Panc1 (cell line): ENCODE measurements at regions not wholly inside any gene's neighbourhood (a gene's known extent, or its start where the extent isn't known, plus 50 kb on each side); places are given as distances from the start of the nearest gene placed in this dataset.
A peak's percentile ranks its signal among the peaks of the same experiment; 100 is the strongest.

Experiments used
- ATAC-seq: fragments of 200-7000 bp; cut with Tn5 transposase; 2 replicates; pipeline ENCODE4 v1.9.1; 2020; ENCODE audit warnings: mild to moderate bottlenecking, moderate library complexity
- BruUV-seq: library from RNA; stranded (reverse); fragments of 400-500 nt; replicated peaks from 2 replicates; lab custom pipeline; 2021; lab: Mats Ljungman, UMichigan
- CTCF ChIA-PET: fragments of 300-600 bp; sonication (Branson Sonifier 250); formaldehyde crosslinking; loops from one replicate; lab custom pipeline; 2022; ENCODE audit warnings: antibody characterized with exemption; lab: Charles Lee
- POLR2A ChIA-PET: fragments of 300-600 bp; sonication (Branson Sonifier 250); formaldehyde crosslinking; loops from one replicate; lab custom pipeline; 2022; ENCODE audit warnings: antibody characterized with exemption; lab: Charles Lee
- DNase-seq: peaks from one replicate; pipeline ENCODE4 v3.0.0-alpha.2; 2010; ENCODE audit warnings: low read depth, low spot score
- H3K27ac ChIP-seq: 2 replicates; pipeline ENCODE4 v1.5.1; 2011; ENCODE audit warnings: mild to moderate bottlenecking, low read length, inconsistent platforms
- H3K27me3 ChIP-seq: fragments of 200-500 bp; sonication (Bioruptor generic); 2 replicates; pipeline ENCODE4 v1.6.0; 2014; ENCODE audit warnings: low read length, inconsistent platforms; ENCODE audit not compliant: control insufficient read depth, insufficient read depth
- H3K36me3 ChIP-seq: fragments of 200-500 bp; sonication (Bioruptor generic); 2 replicates; pipeline ENCODE4 v1.5.1; 2014; ENCODE audit warnings: inconsistent platforms, mild to moderate bottlenecking, low read length, moderate library complexity; ENCODE audit not compliant: control insufficient read depth, insufficient read depth
- H3K4me1 ChIP-seq: 2 replicates; pipeline ENCODE4 v1.5.1; 2011; ENCODE audit warnings: inconsistent platforms, mild to moderate bottlenecking, low read length, moderate library complexity; ENCODE audit not compliant: control insufficient read depth, insufficient read depth
- H3K4me3 ChIP-seq, 2 experiments: 2 replicates each; pipeline ENCODE4 v1.5.1; 2011 to 2012; ENCODE audit warnings: low read depth in 2 of 2, low read length in 2 of 2, mild to moderate bottlenecking in 2 of 2, inconsistent platforms in 1 of 2, moderate library complexity in 1 of 2
- H3K9me3 ChIP-seq: fragments of 200-500 bp; sonication (Bioruptor generic); 2 replicates; pipeline ENCODE4 v1.5.1; 2014; ENCODE audit warnings: low read depth, mild to moderate bottlenecking, inconsistent platforms, low read length, moderate library complexity; ENCODE audit not compliant: control insufficient read depth, insufficient read depth
- POLR2AphosphoS5 ChIP-seq: IDR thresholded peaks from 2 replicates; pipeline ENCODE4 v1.6.1; 2012; ENCODE audit warnings: mild to moderate bottlenecking, low read depth, low read length, moderate library complexity
- SIN3A ChIP-seq: IDR thresholded peaks from 2 replicates; pipeline ENCODE4 v1.6.1; 2012; ENCODE audit warnings: low read depth, mild to moderate bottlenecking, low read length, moderate library complexity, borderline replicate concordance; ENCODE audit not compliant: insufficient read depth
- TCF7L2 ChIP-seq: IDR thresholded peaks from 2 replicates; pipeline ENCODE4 v1.6.1; 2011; ENCODE audit warnings: mild to moderate bottlenecking, low read depth, low read length, inconsistent platforms
- in situ Hi-C: cut with HindIII; loops from 2 replicates; pipeline ENCODE4 v1.10.0; 2016; ENCODE audit warnings: low sequenced_read_pairs, low pct_unique_long_range_greater_than_20kb
- intact Hi-C: fragments of 100-400 bp; cut with micrococcal nuclease; formaldehyde crosslinking; loops from one replicate; pipeline ENCODE4 v1.10.0; 2022; ENCODE audit not compliant: unreplicated experiment
- TF ChIP-seq, protein P1 (sequence below), 2 experiments: IDR thresholded peaks; 2 replicates each; pipeline ENCODE4 v1.6.1; 2011 to 2012; ENCODE audit warnings: low read depth in 2 of 2, control low read depth in 1 of 2, low read length in 1 of 2, mild to moderate bottlenecking in 1 of 2, moderate library complexity in 1 of 2; ENCODE audit not compliant: insufficient read depth in 1 of 2
- TF ChIP-seq, protein P2 (sequence below): fragments of 450-650 bp; IDR thresholded peaks from 2 replicates; pipeline ENCODE4 v1.5.1; 2017; ENCODE audit warnings: mild to moderate bottlenecking

DNA sequence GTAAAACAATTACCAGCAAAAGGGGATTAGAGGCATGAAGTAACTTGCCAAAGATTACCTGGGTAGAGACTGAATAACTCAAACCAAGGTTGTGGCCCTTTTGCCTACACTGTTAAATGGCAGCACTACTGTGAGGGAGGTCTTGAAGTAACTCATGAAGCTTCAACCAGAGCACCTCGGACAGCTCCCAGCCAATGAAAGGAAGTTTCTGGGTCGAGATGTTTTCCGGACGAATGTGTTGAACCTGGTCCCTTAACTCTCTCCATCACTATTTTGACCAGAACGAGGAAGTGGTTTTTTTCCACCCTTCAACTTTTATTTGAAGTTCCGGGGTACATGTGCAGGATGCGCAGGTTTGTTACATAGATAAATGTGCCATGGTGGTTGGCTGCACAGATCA, 133.6 kb upstream of the PRKCQ start:
- DNase-seq: no peak
- no peaks in the 10 kb centered on the region for H3K36me3 ChIP-seq
- BruUV-seq: no TSS peak
- no peaks in the 10 kb centered on the region for H3K27me3 ChIP-seq
- ChIA-PET POLR2A (no interaction called here), CTCF (no interaction called here)
- in situ Hi-C loops (no loop called here), intact Hi-C loops (no loop called here)
- TF ChIP-seq POLR2AphosphoS5: no peak
- TF ChIP-seq TCF7L2: no peak
- no peak for TF ChIP-seq SIN3A
- TF ChIP-seq, protein P1, sequence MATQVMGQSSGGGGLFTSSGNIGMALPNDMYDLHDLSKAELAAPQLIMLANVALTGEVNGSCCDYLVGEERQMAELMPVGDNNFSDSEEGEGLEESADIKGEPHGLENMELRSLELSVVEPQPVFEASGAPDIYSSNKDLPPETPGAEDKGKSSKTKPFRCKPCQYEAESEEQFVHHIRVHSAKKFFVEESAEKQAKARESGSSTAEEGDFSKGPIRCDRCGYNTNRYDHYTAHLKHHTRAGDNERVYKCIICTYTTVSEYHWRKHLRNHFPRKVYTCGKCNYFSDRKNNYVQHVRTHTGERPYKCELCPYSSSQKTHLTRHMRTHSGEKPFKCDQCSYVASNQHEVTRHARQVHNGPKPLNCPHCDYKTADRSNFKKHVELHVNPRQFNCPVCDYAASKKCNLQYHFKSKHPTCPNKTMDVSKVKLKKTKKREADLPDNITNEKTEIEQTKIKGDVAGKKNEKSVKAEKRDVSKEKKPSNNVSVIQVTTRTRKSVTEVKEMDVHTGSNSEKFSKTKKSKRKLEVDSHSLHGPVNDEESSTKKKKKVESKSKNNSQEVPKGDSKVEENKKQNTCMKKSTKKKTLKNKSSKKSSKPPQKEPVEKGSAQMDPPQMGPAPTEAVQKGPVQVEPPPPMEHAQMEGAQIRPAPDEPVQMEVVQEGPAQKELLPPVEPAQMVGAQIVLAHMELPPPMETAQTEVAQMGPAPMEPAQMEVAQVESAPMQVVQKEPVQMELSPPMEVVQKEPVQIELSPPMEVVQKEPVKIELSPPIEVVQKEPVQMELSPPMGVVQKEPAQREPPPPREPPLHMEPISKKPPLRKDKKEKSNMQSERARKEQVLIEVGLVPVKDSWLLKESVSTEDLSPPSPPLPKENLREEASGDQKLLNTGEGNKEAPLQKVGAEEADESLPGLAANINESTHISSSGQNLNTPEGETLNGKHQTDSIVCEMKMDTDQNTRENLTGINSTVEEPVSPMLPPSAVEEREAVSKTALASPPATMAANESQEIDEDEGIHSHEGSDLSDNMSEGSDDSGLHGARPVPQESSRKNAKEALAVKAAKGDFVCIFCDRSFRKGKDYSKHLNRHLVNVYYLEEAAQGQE (IDR thresholded peaks at IDR 0.05; ENCODE audit: insufficient read depth in 1 of 2, low read depth in 2 of 2, low read length in 1 of 2): peak in 1 of 2 experiments; percentile 35; a peak in 1 of 4 replicates
- no peak overlapping the region for H3K27ac ChIP-seq
- no peaks in the 10 kb centered on the region for H3K4me1 ChIP-seq
- ATAC-seq: no peak
- no peak overlapping the region for H3K4me3 ChIP-seq
- no peaks in the 10 kb centered on the region for H3K9me3 ChIP-seq

DNA sequence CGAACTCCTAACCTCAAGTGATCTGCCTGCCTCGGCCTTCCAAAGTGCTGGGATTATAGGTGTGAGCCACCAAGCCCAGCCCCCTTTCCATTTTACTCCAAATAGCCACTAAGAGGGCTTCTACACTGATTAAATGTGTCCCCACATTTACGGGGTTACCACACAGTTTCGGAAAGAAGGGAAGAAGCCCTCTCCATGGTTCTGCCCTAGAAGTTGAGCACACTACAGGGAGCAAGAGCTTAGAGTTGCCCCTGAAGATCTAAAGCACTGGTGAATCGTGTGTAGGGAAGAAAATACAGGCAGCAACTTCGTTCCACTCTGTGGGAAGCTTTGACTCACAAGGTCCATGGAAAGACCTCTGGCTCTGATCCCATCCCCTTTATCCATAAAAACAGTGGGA, 133.0 kb upstream of the PRKCQ start:
- Histone ChIP-seq H3K27ac (no peak overlapping the region), H3K36me3 (no peaks in the 10 kb centered on the region), H3K9me3 (no peaks in the 10 kb centered on the region), H3K4me3 (no peak overlapping the region), H3K4me1 (no peaks in the 10 kb centered on the region), H3K27me3 (no peaks in the 10 kb centered on the region)
- DNase-seq (no peak), ATAC-seq (no peak)
- intact Hi-C loops (no loop called here), in situ Hi-C loops (no loop called here)
- ChIA-PET CTCF (no interaction called here), POLR2A (no interaction called here)
- no peak for TF ChIP-seq SIN3A
- TF ChIP-seq, protein P2, sequence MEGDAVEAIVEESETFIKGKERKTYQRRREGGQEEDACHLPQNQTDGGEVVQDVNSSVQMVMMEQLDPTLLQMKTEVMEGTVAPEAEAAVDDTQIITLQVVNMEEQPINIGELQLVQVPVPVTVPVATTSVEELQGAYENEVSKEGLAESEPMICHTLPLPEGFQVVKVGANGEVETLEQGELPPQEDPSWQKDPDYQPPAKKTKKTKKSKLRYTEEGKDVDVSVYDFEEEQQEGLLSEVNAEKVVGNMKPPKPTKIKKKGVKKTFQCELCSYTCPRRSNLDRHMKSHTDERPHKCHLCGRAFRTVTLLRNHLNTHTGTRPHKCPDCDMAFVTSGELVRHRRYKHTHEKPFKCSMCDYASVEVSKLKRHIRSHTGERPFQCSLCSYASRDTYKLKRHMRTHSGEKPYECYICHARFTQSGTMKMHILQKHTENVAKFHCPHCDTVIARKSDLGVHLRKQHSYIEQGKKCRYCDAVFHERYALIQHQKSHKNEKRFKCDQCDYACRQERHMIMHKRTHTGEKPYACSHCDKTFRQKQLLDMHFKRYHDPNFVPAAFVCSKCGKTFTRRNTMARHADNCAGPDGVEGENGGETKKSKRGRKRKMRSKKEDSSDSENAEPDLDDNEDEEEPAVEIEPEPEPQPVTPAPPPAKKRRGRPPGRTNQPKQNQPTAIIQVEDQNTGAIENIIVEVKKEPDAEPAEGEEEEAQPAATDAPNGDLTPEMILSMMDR: no peak
- TF ChIP-seq POLR2AphosphoS5: no peak
- TF ChIP-seq TCF7L2: no peak
- TF ChIP-seq, protein P1 (IDR thresholded peaks at IDR 0.05; ENCODE audit: insufficient read depth in 1 of 2, low read depth in 2 of 2, low read length in 1 of 2): no peak
- BruUV-seq: no TSS peak
